ENCODE measurements at regions not wholly inside any gene's neighbourhood (a gene's known extent, or its start where the extent isn't known, plus 50 kb on each side); places are given as distances from the start of the nearest gene placed in this dataset.

GRCh38 chr3:174355505-174355904 lies 503.6 kb upstream of the NAALADL2 start:
- H3K27me3 Mint-ChIP-seq (ENCODE audit: low read depth, unreplicated experiment), result no peaks in the 10 kb centered on the region
- Histone ChIP-seq H2AFZ (ENCODE audit: low read depth, low read length) (no peak overlapping the region), H3K9me3 (ENCODE audit: insufficient read depth, low read depth, low read length) (no peaks in the 10 kb centered on the region), H3K36me3 (ENCODE audit: insufficient read depth, low read length) (no peaks in the 10 kb centered on the region), H3K27ac (ENCODE audit: low read depth, low read length) (no peak overlapping the region), H3K4me3 (ENCODE audit: insufficient read depth, low read depth, low read length) (no peak overlapping the region), H3K27me3 (ENCODE audit: insufficient read depth, low read length) (no peaks in the 10 kb centered on the region), H3K9ac (ENCODE audit: low read length) (no peak overlapping the region), H3K4me2 (ENCODE audit: low read length) (no peak overlapping the region), H3K79me2 (ENCODE audit: insufficient read depth, low read length) (no peaks in the 10 kb centered on the region), H4K20me1 (ENCODE audit: insufficient read depth, low read length) (no peaks in the 10 kb centered on the region), H3K4me1 (ENCODE audit: insufficient read depth, low read length) (no peaks in the 10 kb centered on the region)
- no peaks in the 10 kb centered on the region for H3K9me3 Mint-ChIP-seq (ENCODE audit: unreplicated experiment)
- no peaks in the 10 kb centered on the region for H3K4me1 Mint-ChIP-seq (ENCODE audit: low read depth, unreplicated experiment)
- H3K36me3 Mint-ChIP-seq (ENCODE audit: low read depth, unreplicated experiment), result no peaks in the 10 kb centered on the region
- H3K4me3 Mint-ChIP-seq (ENCODE audit: unreplicated experiment), result no peak overlapping the region
- DNase-seq (ENCODE audit: low read depth) (no peak), FAIRE-seq (no peak)
- TF ChIP-seq EZH2 (IDR thresholded peaks at IDR 0.05; ENCODE audit: insufficient read depth, low read length), result no peak
- TF ChIP-seq CTCF (IDR thresholded peaks at IDR 0.05; ENCODE audit: insufficient read depth, low read depth, low read length), result no peak
- no peak overlapping the region for H3K27ac Mint-ChIP-seq (ENCODE audit: unreplicated experiment)

- no peak overlapping the region for H3K9ac ChIP-seq (ENCODE audit: low read length)
- no peak for TF ChIP-seq EZH2 (IDR thresholded peaks at IDR 0.05; ENCODE audit: insufficient read depth, low read length)
- TF ChIP-seq CTCF (IDR thresholded peaks at IDR 0.05; ENCODE audit: insufficient read depth, low read depth, low read length), result no peak
- H3K27ac ChIP-seq (ENCODE audit: low read depth, low read length), result no peak overlapping the region
- no peaks in the 10 kb centered on the region for H3K9me3 ChIP-seq (ENCODE audit: insufficient read depth, low read depth, low read length)
- H2AFZ ChIP-seq (ENCODE audit: low read depth, low read length), result no peak overlapping the region
- no peaks in the 10 kb centered on the region for H4K20me1 ChIP-seq (ENCODE audit: insufficient read depth, low read length)
- H3K27me3 ChIP-seq (ENCODE audit: insufficient read depth, low read length), result no peaks in the 10 kb centered on the region
- H3K4me1 ChIP-seq (ENCODE audit: insufficient read depth, low read length), result no peaks in the 10 kb centered on the region
- Mint-ChIP-seq H3K27ac (ENCODE audit: unreplicated experiment) (no peak overlapping the region), H3K4me1 (ENCODE audit: low read depth, unreplicated experiment) (no peaks in the 10 kb centered on the region), H3K36me3 (ENCODE audit: low read depth, unreplicated experiment) (no peaks in the 10 kb centered on the region), H3K4me3 (ENCODE audit: unreplicated experiment) (no peak overlapping the region), H3K9me3 (ENCODE audit: unreplicated experiment) (no peaks in the 10 kb centered on the region), H3K27me3 (ENCODE audit: low read depth, unreplicated experiment) (no peaks in the 10 kb centered on the region)
- FAIRE-seq, result no peak
- no peaks in the 10 kb centered on the region for H3K36me3 ChIP-seq (ENCODE audit: insufficient read depth, low read length)
- H3K79me2 ChIP-seq (ENCODE audit: insufficient read depth, low read length), result no peaks in the 10 kb centered on the region
- no peak overlapping the region for H3K4me2 ChIP-seq (ENCODE audit: low read length)
- no peak for DNase-seq (ENCODE audit: low read depth)
- no peak overlapping the region for H3K4me3 ChIP-seq (ENCODE audit: insufficient read depth, low read depth, low read length)
Measured at GRCh38 chr3:174356596-174356995, 502.5 kb upstream of the NAALADL2 start.

GRCh38 chr3:174358252-174358651 lies 500.9 kb upstream of the NAALADL2 start:
- Histone ChIP-seq H3K4me1 (ENCODE audit: insufficient read depth, low read length) (no peaks in the 10 kb centered on the region), H3K36me3 (ENCODE audit: insufficient read depth, low read length) (no peaks in the 10 kb centered on the region), H3K27ac (ENCODE audit: low read depth, low read length) (no peak overlapping the region), H3K27me3 (ENCODE audit: insufficient read depth, low read length) (no peaks in the 10 kb centered on the region), H4K20me1 (ENCODE audit: insufficient read depth, low read length) (no peaks in the 10 kb centered on the region), H2AFZ (ENCODE audit: low read depth, low read length) (no peak overlapping the region), H3K79me2 (ENCODE audit: insufficient read depth, low read length) (no peaks in the 10 kb centered on the region), H3K4me2 (ENCODE audit: low read length) (no peak overlapping the region), H3K9ac (ENCODE audit: low read length) (no peak overlapping the region), H3K9me3 (ENCODE audit: insufficient read depth, low read depth, low read length) (no peaks in the 10 kb centered on the region), H3K4me3 (ENCODE audit: insufficient read depth, low read depth, low read length) (no peak overlapping the region)
- H3K27ac Mint-ChIP-seq (ENCODE audit: unreplicated experiment), result no peak overlapping the region
- H3K4me1 Mint-ChIP-seq (ENCODE audit: low read depth, unreplicated experiment), result no peaks in the 10 kb centered on the region
- no peaks in the 10 kb centered on the region for H3K36me3 Mint-ChIP-seq (ENCODE audit: low read depth, unreplicated experiment)
- FAIRE-seq (no peak), DNase-seq (ENCODE audit: low read depth) (no peak)
- H3K27me3 Mint-ChIP-seq (ENCODE audit: low read depth, unreplicated experiment), result no peaks in the 10 kb centered on the region
- H3K4me3 Mint-ChIP-seq (ENCODE audit: unreplicated experiment), result no peak overlapping the region
- H3K9me3 Mint-ChIP-seq (ENCODE audit: unreplicated experiment), result no peaks in the 10 kb centered on the region
- TF ChIP-seq EZH2 (IDR thresholded peaks at IDR 0.05; ENCODE audit: insufficient read depth, low read length) (no peak), CTCF (IDR thresholded peaks at IDR 0.05; ENCODE audit: insufficient read depth, low read depth, low read length) (no peak)
